Fibroblast of skin of right quadriceps (primary cell): ENCODE measurements at regions not wholly inside any gene's neighbourhood (a gene's known extent, or its start where the extent isn't known, plus 50 kb on each side); places are given as distances from the start of the nearest gene placed in this dataset.
"Not testable (repeated sequence)": the region's sequence is repeated elsewhere in the genome, so short reads cannot be mapped to it uniquely, and the experiment has no call there.

Experiments
- DNase-seq: peaks from one replicate; pipeline ENCODE4 v3.0.0-alpha.2; 2013

GRCh38 chrX:45630078-45630477 lies 429.4 kb upstream of the DIPK2B start:
- no peak for DNase-seq

DNA sequence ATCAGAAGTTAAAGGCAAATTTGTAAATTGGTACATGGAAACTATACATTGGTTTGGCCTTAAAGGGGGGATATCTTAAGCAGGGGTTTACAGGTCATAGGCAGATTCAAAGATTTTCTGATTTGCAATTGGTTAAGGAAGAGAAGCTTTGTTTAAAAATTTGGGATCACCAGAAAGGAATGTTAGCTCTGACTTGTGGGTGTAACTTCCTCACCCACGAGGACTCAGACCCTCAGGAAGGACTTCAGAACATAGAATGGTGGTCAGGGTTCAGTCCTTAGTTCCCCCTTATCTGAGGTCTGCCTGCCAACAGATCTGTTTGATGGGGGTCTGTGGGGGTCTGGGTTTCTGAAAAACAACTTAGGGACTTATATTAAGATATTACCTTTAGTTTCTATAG lies 427.4 kb upstream of the DIPK2B start:
- DNase-seq = peak; percentile 27

GRCh38 chrX:45623266-45623665 lies 422.6 kb upstream of the DIPK2B start:
- peak; percentile 96 for DNase-seq

DNA sequence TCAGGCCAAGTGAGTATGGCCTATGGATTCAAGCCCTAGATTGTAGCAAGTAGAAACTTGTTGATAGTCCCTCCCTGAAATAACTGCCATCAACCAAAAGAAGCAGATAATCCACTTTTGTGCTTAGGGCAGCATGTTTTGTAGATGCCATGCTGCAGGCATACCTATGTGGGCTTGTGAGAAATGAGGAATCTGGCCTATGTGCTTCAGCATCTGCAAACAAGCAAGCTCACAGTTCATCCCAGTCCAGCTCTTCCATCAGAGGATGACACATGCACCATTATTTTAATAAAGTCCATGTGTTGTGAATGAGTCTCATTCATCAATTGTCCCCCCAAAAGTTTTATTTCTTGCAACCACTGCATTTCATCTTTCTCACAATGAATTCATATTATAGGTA lies 421.9 kb upstream of the DIPK2B start:
- DNase-seq = peak; percentile 90

GRCh38 chrX:45622042-45622423 lies 421.4 kb upstream of the DIPK2B start:
- DNase-seq = no peak

- peak; percentile 87 for DNase-seq
Observed at GRCh38 chrX:45621376-45622041, 420.8 kb upstream of the DIPK2B start.

DNA sequence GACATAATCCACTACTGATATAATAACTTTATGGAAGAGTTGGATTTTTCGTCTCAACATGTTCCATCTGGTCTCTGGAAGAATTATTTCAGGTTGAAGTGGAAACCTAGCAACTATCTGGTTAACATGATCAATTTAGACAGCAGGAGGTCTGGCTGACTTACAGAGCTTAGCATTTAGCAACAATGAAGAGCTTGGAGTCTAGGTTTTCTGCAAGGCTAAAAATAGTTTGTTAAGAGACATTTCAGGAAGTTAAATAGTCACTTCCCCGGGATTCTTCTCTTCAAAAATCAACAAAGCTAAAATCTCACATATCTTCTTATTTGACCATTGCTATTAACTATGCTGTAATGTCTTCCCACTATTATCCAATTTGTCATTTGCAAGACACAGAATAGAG lies 418.6 kb upstream of the DIPK2B start:
- peak; percentile 75 for DNase-seq

GRCh38 chrX:45615591-45615990 lies 414.9 kb upstream of the DIPK2B start:
- DNase-seq = not testable (repeated sequence)

DNA sequence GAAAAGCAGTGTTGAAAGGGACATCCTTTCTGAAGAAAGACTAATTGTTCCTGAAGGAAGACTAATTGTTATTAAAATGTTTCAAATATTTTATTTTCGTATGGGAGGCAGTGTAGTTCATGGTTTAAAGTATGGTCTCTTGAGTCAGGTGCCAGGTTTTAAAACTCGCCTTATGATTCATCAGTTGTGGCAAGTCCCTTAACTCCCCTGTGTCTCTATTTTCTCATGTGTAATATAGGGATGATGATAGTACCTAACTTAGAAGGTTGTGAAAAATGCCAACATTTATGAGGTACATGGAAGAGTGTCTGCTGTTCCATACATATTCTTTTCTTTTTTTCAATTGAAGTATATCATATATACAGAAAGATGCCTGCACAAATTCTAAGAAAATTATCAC lies 414.2 kb upstream of the DIPK2B start:
- no peak for DNase-seq

DNA sequence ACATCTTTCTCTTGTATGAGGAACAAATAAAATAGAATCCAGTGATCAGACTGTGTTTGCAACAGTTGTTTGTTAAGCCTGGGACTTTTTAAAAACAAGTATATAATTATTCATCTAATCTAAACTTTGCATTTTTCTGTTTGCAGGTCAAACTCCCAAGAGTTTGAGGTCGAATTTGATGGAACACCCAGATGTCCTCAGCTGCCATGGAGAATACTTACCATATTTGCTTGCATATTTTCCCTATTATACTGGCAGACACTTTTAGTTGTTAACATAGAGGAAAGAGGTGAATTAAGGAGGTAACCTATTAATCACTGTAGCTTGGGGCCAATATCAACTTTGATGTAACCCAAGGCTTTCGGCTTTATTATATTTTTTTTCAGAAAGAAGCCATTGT lies 401.5 kb upstream of the DIPK2B start:
- DNase-seq = peak; percentile 36

- DNase-seq = no peak
Observed at GRCh38 chrX:45601052-45601451, 400.4 kb upstream of the DIPK2B start.

DNA sequence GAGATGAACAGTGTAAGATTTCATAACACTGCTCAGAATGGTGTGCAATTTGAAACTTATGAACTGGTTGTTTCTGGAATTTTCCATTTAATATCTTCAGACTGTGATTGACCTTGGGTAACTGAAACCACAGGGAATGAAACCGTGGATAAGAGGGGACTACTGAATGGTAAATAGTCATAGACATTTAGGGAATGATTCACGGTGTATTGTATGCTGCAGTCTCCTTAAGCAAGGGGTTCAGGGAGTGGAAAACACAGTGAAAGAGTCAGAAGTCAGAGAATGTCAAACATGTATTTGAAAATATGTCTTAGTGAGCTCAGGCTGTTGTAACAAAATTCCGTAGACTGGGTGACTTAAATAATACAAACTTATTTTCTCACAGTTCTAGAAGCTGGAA lies 398.2 kb upstream of the DIPK2B start:
- DNase-seq = peak; percentile 72

DNA sequence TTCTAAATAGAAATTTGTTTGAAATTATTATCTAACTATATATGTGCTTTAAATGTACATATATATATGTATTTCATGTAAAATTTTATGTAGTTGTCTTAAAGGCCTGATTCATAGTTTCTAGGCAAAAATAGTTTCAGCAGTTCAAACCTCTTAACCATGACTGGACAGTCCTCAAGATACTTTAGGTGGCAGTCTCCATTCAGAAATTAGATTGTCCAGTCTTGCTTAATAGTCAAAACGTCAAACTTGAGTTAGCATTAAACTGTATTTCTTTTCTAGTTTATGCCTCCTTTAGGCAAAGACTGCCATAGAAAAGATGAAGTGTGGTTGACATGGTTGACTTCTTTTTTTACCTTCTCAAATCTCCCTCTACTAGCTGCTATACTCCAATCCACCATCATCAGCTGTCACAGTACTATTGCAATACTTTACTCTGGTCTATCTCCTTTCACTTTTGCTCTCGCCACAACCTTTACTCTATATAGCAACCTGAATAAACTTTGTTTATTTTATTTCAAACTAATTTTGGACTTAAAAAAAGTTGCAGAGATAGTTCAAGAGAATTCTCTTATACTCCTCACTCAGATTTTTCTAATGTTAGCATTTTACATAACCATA lies 395.6 kb upstream of the DIPK2B start:
- DNase-seq = no peak

DNA sequence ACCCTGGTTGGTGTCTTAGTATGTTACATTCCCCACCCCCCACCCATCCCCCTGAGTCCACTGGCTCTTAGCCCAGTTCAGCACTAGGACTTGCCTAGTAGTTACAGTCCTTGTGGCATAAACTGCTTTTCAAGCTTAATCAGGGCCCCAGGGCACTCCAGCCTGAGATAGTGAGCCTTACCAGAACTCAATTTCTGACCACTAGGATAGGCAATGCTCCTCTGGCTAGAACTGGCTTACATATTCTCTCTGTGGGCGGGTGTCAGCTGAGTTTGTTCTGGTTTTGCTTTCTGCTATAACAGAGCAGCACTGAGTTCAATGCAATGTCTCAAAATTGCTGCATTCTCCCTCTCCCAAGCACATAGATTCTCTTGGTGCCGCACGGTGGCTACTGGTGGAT lies 391.4 kb upstream of the DIPK2B start:
- DNase-seq = no peak

- DNase-seq = no peak
Observed at GRCh38 chrX:45591650-45592049, 391.0 kb upstream of the DIPK2B start.

DNA sequence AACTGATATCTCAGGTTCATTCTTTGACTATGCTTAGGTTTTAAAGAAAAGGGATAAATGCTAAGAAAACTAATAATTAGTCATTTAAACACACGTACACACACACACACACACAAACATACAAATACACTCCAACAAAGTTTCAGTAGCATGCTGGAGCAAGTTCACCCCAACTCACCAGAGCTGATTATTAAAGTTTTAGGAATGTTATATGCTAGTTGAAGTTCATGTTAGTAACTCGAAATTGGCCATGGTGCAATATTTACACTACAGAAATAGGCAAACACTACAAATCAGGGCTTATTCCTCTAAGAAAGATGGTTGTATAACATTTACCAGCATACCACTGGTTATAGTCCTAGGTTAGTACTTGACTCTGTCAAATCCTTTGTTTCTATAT lies 384.0 kb upstream of the DIPK2B start:
- DNase-seq = no peak

DNA sequence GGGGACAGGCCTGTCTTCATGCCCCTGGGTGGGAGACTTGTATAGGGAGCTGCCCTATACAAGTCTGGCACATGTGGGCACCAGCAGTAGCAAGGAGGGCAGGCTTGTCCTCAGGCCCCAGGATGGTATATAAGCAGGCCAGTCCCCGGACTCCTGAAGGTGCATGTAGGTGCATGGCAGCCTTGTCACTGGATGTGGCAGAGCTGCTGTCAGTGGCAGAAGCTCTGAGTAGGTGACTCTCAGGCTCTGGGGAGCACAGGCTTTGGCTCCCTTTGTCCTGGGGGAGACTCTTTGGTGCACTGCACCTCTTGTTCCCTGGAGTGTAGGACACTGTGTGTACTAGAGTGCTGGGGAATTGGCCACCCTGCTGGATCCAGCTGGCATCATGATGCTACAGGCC lies 376.7 kb upstream of the DIPK2B start:
- no peak for DNase-seq

- DNase-seq = no peak
Observed at GRCh38 chrX:45571453-45571852, 370.8 kb upstream of the DIPK2B start.

DNA sequence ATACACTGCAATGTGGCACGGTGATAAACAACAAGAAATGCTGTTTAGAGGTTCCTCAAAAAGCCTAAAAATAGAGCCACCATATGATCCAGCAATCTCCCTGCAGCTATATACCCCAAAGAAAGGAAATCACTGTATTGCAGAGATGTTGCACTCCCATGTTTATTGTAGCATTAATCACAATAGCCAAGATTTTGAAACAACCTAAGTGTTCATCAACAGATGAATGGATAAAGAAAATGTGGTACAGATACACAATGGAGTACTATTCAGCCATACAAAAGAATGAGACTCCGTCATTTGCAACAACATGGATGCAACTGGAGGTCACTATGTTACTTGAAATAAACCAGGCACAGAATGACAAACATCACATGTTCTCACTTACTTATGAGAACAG lies 365.8 kb upstream of the DIPK2B start:
- no peak for DNase-seq

- DNase-seq = peak; percentile 0
Observed at GRCh38 chrX:45557387-45557786, 356.7 kb upstream of the DIPK2B start.

GRCh38 chrX:45554736-45555135 lies 354.1 kb upstream of the DIPK2B start:
- no peak for DNase-seq

DNA sequence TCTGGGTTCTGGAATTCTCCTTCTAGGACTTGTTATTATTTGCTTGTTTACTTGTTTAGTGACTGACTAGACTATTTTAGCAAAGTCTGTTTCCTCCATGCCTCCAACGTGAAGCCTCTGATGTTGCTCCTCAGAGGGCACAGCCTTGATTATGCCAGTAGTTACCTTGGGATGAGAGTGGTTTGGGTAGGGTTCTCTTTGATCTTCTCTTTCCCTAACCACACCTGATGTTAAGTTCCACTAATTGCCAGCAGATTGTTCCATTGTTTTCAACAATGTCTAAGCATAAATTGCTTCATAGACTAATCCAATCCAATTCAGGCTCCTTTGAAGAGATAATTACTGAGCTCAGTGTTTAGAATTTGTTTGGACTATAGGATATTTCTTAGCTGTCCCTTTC lies 352.7 kb upstream of the DIPK2B start:
- DNase-seq = no peak

- DNase-seq = not testable (repeated sequence)
Observed at GRCh38 chrX:45546697-45547096, 346.0 kb upstream of the DIPK2B start.

GRCh38 chrX:45540181-45540580 lies 339.5 kb upstream of the DIPK2B start:
- no peak for DNase-seq

- DNase-seq = no peak
Observed at GRCh38 chrX:45537936-45538335, 337.3 kb upstream of the DIPK2B start.
